Heart left ventricle (tissue), 16 donors: ENCODE measurements at regions not wholly inside any gene's neighbourhood (a gene's known extent, or its start where the extent isn't known, plus 50 kb on each side); places are given as distances from the start of the nearest gene placed in this dataset.

Experiments used
- ATAC-seq, 4 donors: fragments of 200-7000 bp; cut with Tn5 transposase; one replicate each; pipeline ENCODE4 v1.9.1; 2020 to 2022; ENCODE audit warnings: moderate library complexity in 4 of 4, mild to moderate bottlenecking in 3 of 4, moderate number of reproducible peaks in 1 of 4
- DNase-seq, 5 donors: peaks; one replicate each; pipeline ENCODE4 v3.0.0-alpha.2; 2020
- H3K27ac ChIP-seq, 12 donors: fragments of 200-600 bp; sonication (generic) in 4 of 12; one replicate each; pipeline versions ENCODE4 v1.5.0 to v1.8.0; 2016 to 2022; ENCODE audit warnings: mild to moderate bottlenecking in 2 of 12
- H3K27me3 ChIP-seq, 9 donors: fragments of 200-600 bp; sonication (generic) in 2 of 9; one replicate each; pipeline versions ENCODE4 v1.5.1 to v1.8.0; 2016 to 2022; ENCODE audit warnings: mild to moderate bottlenecking in 3 of 9
- H3K36me3 ChIP-seq, 9 donors: fragments of 200-600 bp; sonication (generic) in 2 of 9; one replicate each; pipeline versions ENCODE4 v1.5.0 to v1.8.0; 2018 to 2022; ENCODE audit warnings: mild to moderate bottlenecking in 2 of 9
- H3K4me1 ChIP-seq, 12 donors: fragments of 200-600 bp; sonication (generic) in 4 of 12; one replicate each; pipeline versions ENCODE4 v1.5.0 to v1.8.0; 2016 to 2022; ENCODE audit warnings: mild to moderate bottlenecking in 3 of 12
- H3K4me3 ChIP-seq, 12 donors: fragments of 200-600 bp; sonication (generic) in 4 of 12; one replicate each; pipeline versions ENCODE4 v1.5.0 to v1.8.0; 2017 to 2022; ENCODE audit warnings: mild to moderate bottlenecking in 9 of 12, moderate library complexity in 4 of 12
- H3K9me3 ChIP-seq, 12 donors: fragments of 200-600 bp; sonication (generic) in 4 of 12; one replicate each; pipeline versions ENCODE4 v1.5.0 to v1.8.0; 2016 to 2022; ENCODE audit warnings: mild to moderate bottlenecking in 1 of 12
- POLR2A ChIP-seq, 2 donors: fragments of 450-650 bp; IDR thresholded peaks; one replicate each; pipeline ENCODE4 v1.6.1; 2017; ENCODE audit warnings: antibody characterized with exemption in 2 of 2, mild to moderate bottlenecking in 2 of 2, moderate library complexity in 2 of 2
- WGBS, 4 donors: extraction: QIAGEN DNeasy Blood & Tissue Kit in 2 of 4; methylation state at CpG; one replicate each; pipeline versions ENCODE4 v1.1.5 to v1.1.7; 2013 to 2018; 5-methylcytosine and 5-hydroxymethylcytosine counted together
- intact Hi-C, 10 donors: fragments of 100-400 bp; cut with DNase I; formaldehyde crosslinking; loops; one replicate each; pipeline versions ENCODE4 v1.11.1 to v1.14.2; 2022
- TF ChIP-seq, protein P1 (sequence below), 12 donors: fragments of 200-600 bp; sonication (generic) in 4 of 12; IDR thresholded peaks; one replicate each; pipeline versions ENCODE4 v1.5.0 to v1.8.0; 2018 to 2022; ENCODE audit warnings: antibody characterized with exemption in 12 of 12, mild to moderate bottlenecking in 5 of 12
- donor health status: ischemic (EF 13 %, LVEDD 7.1; RV severe dilation, severe dysfunction).
- donor health status: healthy with polysubstance abuse.
- donor health status: DM: no; HTN: yes; CAD: no.
- donor health status: DM: no; HTN: no; CAD: no.
- donor health status: ischemic (EF 25% LVEDD 6.9; RV normal size, moderate dysfunction).
- donor health status: ischemic (EF 25% LVEDD 5.7; RV mildly dilated, moderate dysfunction).
- donor health status: healthy.
- donor health status: DM: yes; HTN: yes; CAD: no.
- donor health status: ischemic (EF 35%, LVEDD 5.7; RV mildly dilated, moderate dysfunction).
- donor health status: nonischemic (EF 11% LVEDD 7.7; RV severe dilation, severe dysfunction).
- donor health status: DM: yes; HTN: yes; CAD: no.
- donor health status: PGD.
- donor health status: ischemic (EF 29% LVEDD 5.4; RV normal size, mild dysfunction).
- donor health status: nonischemic (EF 23%, LVEDD 6.1; RV moderate dilation, normal function).

GRCh38 chr17:52504081-52504480, 345.6 kb upstream of the CA10 start:
- no peak overlapping the region for H3K27ac ChIP-seq
- no peak for TF ChIP-seq POLR2A (IDR thresholded peaks at IDR 0.05)
- TF ChIP-seq, protein P1, sequence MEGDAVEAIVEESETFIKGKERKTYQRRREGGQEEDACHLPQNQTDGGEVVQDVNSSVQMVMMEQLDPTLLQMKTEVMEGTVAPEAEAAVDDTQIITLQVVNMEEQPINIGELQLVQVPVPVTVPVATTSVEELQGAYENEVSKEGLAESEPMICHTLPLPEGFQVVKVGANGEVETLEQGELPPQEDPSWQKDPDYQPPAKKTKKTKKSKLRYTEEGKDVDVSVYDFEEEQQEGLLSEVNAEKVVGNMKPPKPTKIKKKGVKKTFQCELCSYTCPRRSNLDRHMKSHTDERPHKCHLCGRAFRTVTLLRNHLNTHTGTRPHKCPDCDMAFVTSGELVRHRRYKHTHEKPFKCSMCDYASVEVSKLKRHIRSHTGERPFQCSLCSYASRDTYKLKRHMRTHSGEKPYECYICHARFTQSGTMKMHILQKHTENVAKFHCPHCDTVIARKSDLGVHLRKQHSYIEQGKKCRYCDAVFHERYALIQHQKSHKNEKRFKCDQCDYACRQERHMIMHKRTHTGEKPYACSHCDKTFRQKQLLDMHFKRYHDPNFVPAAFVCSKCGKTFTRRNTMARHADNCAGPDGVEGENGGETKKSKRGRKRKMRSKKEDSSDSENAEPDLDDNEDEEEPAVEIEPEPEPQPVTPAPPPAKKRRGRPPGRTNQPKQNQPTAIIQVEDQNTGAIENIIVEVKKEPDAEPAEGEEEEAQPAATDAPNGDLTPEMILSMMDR (IDR thresholded peaks at IDR 0.05), result no peak
- H3K4me1 ChIP-seq, result no peaks in the 10 kb centered on the region
- 68 to 75% (median 70%) methylated on average over 1 of the region's 1 CpG for WGBS, 4 donors
- DNase-seq (no peak), ATAC-seq (no peak)
- no peaks in the 10 kb centered on the region for H3K9me3 ChIP-seq
- no peak overlapping the region for H3K4me3 ChIP-seq
- no peaks in the 10 kb centered on the region for H3K36me3 ChIP-seq
- intact Hi-C loops, result no loop called here
- H3K27me3 ChIP-seq, result no peaks in the 10 kb centered on the region

DNA sequence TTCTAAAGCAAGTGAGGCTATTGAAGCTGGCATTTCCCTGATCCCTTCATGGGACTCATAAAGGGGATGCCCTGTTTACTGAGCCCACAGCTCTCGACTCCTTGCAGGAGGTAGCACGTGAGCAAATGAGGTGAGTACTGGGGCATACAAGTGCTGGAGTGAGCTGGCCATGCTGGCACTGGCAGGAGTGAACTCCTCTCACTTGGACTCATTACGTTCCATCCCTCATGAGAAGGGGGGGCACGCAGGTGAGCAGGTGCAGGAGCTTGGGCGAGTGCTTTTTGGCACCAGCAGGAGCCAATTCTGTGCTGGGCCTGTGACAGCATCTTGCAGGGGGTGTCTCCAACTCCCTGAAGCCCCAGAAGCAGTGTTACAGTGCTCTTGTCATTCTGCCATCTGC, 337.1 kb upstream of the CA10 start:
- Histone ChIP-seq H3K4me3 (no peak overlapping the region), H3K36me3 (no peaks in the 10 kb centered on the region), H3K9me3 (peaks cover 0 to 9% (median 0%) of the 10 kb centered on the region in 12 donors), H3K27ac (no peak overlapping the region), H3K4me1 (no peaks in the 10 kb centered on the region), H3K27me3 (no peaks in the 10 kb centered on the region)
- no peak for DNase-seq
- TF ChIP-seq POLR2A (IDR thresholded peaks at IDR 0.05), result no peak
- intact Hi-C loops, result no loop called here
- no peak for ATAC-seq
- 58 to 80% (median 74%) methylated on average over 4 to 5 of the region's 5 CpGs for WGBS, 4 donors

DNA sequence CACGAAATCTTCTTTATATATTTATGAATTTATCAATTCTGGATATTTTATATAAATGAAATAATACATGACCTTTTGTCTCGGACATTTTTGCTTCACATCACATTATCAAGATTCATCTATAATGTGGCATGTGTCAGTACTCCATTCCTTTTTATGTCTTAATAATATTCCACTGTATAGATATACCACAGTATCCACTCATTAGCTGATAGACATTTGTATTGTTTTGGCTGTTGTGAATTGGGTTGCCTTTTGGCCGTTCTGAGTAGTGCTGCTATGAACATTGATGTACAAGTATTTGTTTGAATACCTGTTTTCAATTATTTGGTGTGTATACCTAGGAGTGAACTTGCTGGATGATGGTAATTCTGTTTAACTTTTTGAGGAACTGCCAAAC, 323.8 kb upstream of the CA10 start:
- no peak for ATAC-seq
- intact Hi-C loops, result no loop called here
- TF ChIP-seq, protein P1 (IDR thresholded peaks at IDR 0.05), result no peak
- Histone ChIP-seq H3K9me3 (peaks cover 0 to 10% (median 0%) of the 10 kb centered on the region in 12 donors), H3K27me3 (no peaks in the 10 kb centered on the region), H3K4me1 (no peaks in the 10 kb centered on the region), H3K4me3 (no peak overlapping the region), H3K36me3 (no peaks in the 10 kb centered on the region), H3K27ac (no peak overlapping the region)
- DNase-seq, result no peak
- WGBS, 4 donors, result 58 to 65% (median 63%) methylated on average over 3 of the region's 3 CpGs

GRCh38 chr17:52477824-52478699, 319.5 kb upstream of the CA10 start:
- H3K27me3 ChIP-seq, result no peaks in the 10 kb centered on the region
- H3K27ac ChIP-seq, result no peak overlapping the region
- ATAC-seq (no peak), DNase-seq (no peak)
- H3K36me3 ChIP-seq, result no peaks in the 10 kb centered on the region
- 82 to 89% (median 85%) methylated on average over 9 of the region's 9 CpGs for WGBS, 4 donors
- no peak overlapping the region for H3K4me3 ChIP-seq
- no peaks in the 10 kb centered on the region for H3K4me1 ChIP-seq
- intact Hi-C loops, result no loop called here
- H3K9me3 ChIP-seq, result peaks cover 0 to 10% (median 0%) of the 10 kb centered on the region in 12 donors
- TF ChIP-seq POLR2A (IDR thresholded peaks at IDR 0.05), result no peak
- TF ChIP-seq, protein P1 (IDR thresholded peaks at IDR 0.05), result no peak
